ENCODE measurements at regions not wholly inside any gene's neighbourhood (a gene's known extent, or its start where the extent isn't known, plus 50 kb on each side); places are given as distances from the start of the nearest gene placed in this dataset.

DNA sequence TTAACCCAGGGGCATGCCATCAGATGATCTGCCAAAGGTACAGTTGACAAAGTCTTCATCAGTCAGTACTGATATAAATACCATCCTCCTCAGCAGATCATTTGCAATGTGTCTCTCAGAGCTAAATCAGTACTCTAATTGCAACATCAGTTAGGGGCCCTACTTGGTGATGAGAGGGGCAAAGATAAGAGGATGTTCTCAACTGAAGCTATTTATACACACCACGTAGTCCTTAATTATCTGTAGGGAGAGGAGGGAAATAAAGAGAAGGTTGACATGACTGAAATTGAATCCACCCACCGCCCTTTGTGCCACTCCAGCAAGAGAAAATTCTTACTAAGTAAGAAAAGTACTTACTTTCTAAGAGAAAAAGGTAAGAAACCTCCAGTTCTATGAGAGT, 157.8 kb upstream of the NUDT4 start:
- TF ChIP-seq, protein P1, sequence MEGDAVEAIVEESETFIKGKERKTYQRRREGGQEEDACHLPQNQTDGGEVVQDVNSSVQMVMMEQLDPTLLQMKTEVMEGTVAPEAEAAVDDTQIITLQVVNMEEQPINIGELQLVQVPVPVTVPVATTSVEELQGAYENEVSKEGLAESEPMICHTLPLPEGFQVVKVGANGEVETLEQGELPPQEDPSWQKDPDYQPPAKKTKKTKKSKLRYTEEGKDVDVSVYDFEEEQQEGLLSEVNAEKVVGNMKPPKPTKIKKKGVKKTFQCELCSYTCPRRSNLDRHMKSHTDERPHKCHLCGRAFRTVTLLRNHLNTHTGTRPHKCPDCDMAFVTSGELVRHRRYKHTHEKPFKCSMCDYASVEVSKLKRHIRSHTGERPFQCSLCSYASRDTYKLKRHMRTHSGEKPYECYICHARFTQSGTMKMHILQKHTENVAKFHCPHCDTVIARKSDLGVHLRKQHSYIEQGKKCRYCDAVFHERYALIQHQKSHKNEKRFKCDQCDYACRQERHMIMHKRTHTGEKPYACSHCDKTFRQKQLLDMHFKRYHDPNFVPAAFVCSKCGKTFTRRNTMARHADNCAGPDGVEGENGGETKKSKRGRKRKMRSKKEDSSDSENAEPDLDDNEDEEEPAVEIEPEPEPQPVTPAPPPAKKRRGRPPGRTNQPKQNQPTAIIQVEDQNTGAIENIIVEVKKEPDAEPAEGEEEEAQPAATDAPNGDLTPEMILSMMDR (IDR thresholded peaks at IDR 0.05; ENCODE audit: insufficient read depth, low read depth, low read length) = no peak
- no peak for TF ChIP-seq EZH2 (IDR thresholded peaks at IDR 0.05; ENCODE audit: insufficient read depth, low read length)

Measured in astrocyte (in vitro differentiated cells and primary cell).